Pancreas (tissue), 10 donors: ENCODE measurements at regions not wholly inside any gene's neighbourhood (a gene's known extent, or its start where the extent isn't known, plus 50 kb on each side); places are given as distances from the start of the nearest gene placed in this dataset.

Source experiments
- ATAC-seq, 4 donors: fragments of 200-7000 bp; cut with Tn5 transposase; one replicate each; pipeline versions ENCODE4 v1.8.0 to v1.9.1; 2020; ENCODE audit warnings: mild to moderate bottlenecking in 4 of 4, moderate library complexity in 4 of 4
- DNase-seq, 6 donors: peaks; one replicate each; pipeline ENCODE4 v3.0.0-alpha.2; 2020
- FAIRE-seq: peaks from 2 replicates; lab custom pipeline; 2012; peaks lifted over from hg19 to GRCh38; lab: Jason Lieb, UNC
- H3K27ac ChIP-seq, 4 donors: fragments of 200-600 bp; sonication (generic); 1 replicate in 3 of 4; 2 replicates in 1 of 4; pipeline versions ENCODE4 v1.5.0 to v1.8.0; 2020
- H3K27me3 ChIP-seq, 4 donors: fragments of 200-600 bp; one replicate each; pipeline ENCODE4 v1.8.0; 2021
- H3K36me3 ChIP-seq, 3 donors: fragments of 200-600 bp; sonication (generic) in 1 of 3; one replicate each; pipeline versions ENCODE4 v1.5.0 to v1.8.0; 2020 to 2021
- H3K4me1 ChIP-seq, 3 donors: fragments of 200-600 bp; one replicate each; pipeline ENCODE4 v1.8.0; 2021
- H3K4me3 ChIP-seq, 4 donors: fragments of 200-600 bp; sonication (generic) in 2 of 4; one replicate each; pipeline versions ENCODE4 v1.5.0 to v1.8.0; 2020 to 2021
- H3K9me3 ChIP-seq, 4 donors: fragments of 200-600 bp; one replicate each; pipeline ENCODE4 v1.8.0; 2021
- WGBS, 2 donors: extraction: QIAGEN DNeasy Blood & Tissue Kit; methylation state at CpG; one replicate each; pipeline ENCODE4 v1.1.7; 2013; 5-methylcytosine and 5-hydroxymethylcytosine counted together
- intact Hi-C, 3 donors: fragments of 100-400 bp; cut with DNase I; formaldehyde crosslinking; loops; one replicate each; pipeline versions ENCODE4 v1.11.1 to v1.14.2; 2022
- TF ChIP-seq, protein P1 (sequence below), 4 donors: fragments of 200-600 bp; sonication (generic) in 3 of 4; IDR thresholded peaks; one replicate each; pipeline versions ENCODE4 v1.5.0 to v1.8.0; 2021; ENCODE audit warnings: antibody characterized with exemption in 4 of 4
- donor health status: healthy with polysubstance abuse.
- donor health status: DM: no; HTN: no; CAD: no; lungs with moderate emphysema.
- donor health status: DM: no; HTN: no; CAD: no.
- donor health status: control.
- donor health status: control.
- donor health status: Bipolar disorder and iron deficiency.
- donor health status: DM: yes; HTN: yes; CAD: no.
- donor health status: DM: no; HTN: no; CAD: no.
- donor health status: DM: no; HTN: no; CAD: no.
- donor health status: DM: yes; HTN: yes; CAD: no.

DNA sequence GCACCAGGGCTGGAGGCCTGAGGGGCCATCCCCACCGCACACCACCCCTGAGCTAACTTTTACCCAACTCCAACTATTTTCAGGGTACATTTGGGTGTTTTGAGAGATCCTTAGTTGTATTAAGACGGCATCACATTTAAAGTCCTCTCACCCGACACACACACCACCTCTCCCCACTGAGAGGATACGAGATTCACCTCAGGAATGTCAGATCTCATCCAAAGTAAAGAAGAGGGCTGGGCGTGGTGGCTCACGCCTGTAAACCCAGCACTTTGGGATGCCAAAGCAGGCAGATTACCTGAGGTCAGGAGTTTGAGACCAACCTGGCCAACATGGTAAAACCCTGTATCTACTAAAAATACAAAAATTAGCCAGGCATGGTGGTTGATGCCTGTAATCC lies 88.4 kb downstream of the RBFOX3 start:
- no peak overlapping the region for H3K27ac ChIP-seq
- FAIRE-seq (no peak), ATAC-seq (no peak), DNase-seq (no peak)
- H3K27me3 ChIP-seq, result peaks cover 0 to 4% (median 0%) of the 10 kb centered on the region in 4 donors
- H3K4me3 ChIP-seq, result no peak overlapping the region
- no peaks in the 10 kb centered on the region for H3K36me3 ChIP-seq
- no peaks in the 10 kb centered on the region for H3K4me1 ChIP-seq
- intact Hi-C loops, result no loop called here
- TF ChIP-seq, protein P1, sequence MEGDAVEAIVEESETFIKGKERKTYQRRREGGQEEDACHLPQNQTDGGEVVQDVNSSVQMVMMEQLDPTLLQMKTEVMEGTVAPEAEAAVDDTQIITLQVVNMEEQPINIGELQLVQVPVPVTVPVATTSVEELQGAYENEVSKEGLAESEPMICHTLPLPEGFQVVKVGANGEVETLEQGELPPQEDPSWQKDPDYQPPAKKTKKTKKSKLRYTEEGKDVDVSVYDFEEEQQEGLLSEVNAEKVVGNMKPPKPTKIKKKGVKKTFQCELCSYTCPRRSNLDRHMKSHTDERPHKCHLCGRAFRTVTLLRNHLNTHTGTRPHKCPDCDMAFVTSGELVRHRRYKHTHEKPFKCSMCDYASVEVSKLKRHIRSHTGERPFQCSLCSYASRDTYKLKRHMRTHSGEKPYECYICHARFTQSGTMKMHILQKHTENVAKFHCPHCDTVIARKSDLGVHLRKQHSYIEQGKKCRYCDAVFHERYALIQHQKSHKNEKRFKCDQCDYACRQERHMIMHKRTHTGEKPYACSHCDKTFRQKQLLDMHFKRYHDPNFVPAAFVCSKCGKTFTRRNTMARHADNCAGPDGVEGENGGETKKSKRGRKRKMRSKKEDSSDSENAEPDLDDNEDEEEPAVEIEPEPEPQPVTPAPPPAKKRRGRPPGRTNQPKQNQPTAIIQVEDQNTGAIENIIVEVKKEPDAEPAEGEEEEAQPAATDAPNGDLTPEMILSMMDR (IDR thresholded peaks at IDR 0.05), result no peak
- no peaks in the 10 kb centered on the region for H3K9me3 ChIP-seq
- WGBS, 2 donors, result 43 to 65% methylated on average over 6 of the region's 6 CpGs

GRCh38 chr17:79521225-79521624 lies 89.6 kb downstream of the RBFOX3 start:
- no peak overlapping the region for H3K27ac ChIP-seq
- no peak overlapping the region for H3K4me3 ChIP-seq
- H3K9me3 ChIP-seq, result no peaks in the 10 kb centered on the region
- peaks cover 0 to 4% (median 0%) of the 10 kb centered on the region in 4 donors for H3K27me3 ChIP-seq
- DNase-seq (no peak), FAIRE-seq (no peak), ATAC-seq (no peak)
- H3K36me3 ChIP-seq, result no peaks in the 10 kb centered on the region
- TF ChIP-seq, protein P1 (IDR thresholded peaks at IDR 0.05), result no peak
- WGBS, 2 donors, result 58 to 66% methylated on average over 4 of the region's 4 CpGs
- no peaks in the 10 kb centered on the region for H3K4me1 ChIP-seq
- intact Hi-C loops, result no loop called here

DNA sequence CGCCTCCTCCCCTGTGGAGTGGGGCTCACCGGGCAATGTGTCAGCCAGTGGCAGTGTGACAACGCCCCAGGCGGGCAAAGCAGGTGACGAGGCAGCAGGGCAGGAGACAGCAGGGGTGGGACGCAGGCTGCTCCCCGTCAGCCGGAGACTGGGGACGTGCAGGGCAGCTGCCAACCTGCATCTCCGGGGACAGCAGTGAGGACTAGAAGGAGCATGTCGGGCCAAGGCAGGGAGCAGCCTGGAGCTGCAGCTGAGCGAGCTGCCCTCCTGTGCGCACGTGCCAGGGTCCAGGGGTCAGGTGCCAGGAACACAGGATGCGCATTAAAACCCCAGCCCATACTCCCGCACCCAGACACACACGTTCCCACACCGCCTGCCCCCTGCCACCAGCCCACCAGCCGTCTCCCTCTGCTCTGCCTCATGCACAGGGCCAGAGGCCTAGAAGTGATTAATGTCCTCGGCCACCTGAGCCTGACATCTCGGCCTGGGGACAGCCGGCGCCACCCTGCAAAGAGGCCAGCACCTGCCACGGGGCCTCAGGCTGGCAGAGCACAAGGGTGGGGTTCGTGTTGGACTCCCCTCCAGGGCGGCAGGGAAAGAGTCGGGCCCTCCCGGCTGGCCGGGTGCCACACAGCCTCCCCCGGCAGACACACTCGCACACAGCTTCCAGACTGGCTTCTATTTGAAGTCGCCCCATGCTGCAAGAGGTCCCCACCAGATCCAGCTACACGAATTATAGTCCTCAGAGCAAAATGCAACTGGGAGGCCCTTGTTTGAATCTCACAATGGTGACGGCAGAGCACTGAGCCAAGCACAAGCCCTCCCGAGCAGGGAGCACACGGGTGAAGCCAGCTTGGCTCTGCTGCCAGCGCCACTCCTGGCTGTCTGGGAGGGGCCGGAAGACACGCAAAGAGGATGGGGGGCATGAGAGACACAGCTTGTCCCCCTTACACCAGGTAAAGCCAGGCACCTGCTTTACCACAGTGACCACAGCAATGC lies 90.4 kb downstream of the RBFOX3 start:
- 36 to 38% methylated on average over 39 of the region's 39 CpGs for WGBS, 2 donors
- no peak for DNase-seq
- Histone ChIP-seq H3K27me3 (peaks cover 0 to 4% (median 0%) of the 10 kb centered on the region in 4 donors), H3K9me3 (no peaks in the 10 kb centered on the region), H3K4me3 (no peak overlapping the region), H3K27ac (no peak overlapping the region), H3K36me3 (no peaks in the 10 kb centered on the region), H3K4me1 (no peaks in the 10 kb centered on the region)
- TF ChIP-seq, protein P1 (IDR thresholded peaks at IDR 0.05), result no peak
- intact Hi-C loops, result no loop called here
- ATAC-seq, result no peak
- FAIRE-seq, result no peak

DNA sequence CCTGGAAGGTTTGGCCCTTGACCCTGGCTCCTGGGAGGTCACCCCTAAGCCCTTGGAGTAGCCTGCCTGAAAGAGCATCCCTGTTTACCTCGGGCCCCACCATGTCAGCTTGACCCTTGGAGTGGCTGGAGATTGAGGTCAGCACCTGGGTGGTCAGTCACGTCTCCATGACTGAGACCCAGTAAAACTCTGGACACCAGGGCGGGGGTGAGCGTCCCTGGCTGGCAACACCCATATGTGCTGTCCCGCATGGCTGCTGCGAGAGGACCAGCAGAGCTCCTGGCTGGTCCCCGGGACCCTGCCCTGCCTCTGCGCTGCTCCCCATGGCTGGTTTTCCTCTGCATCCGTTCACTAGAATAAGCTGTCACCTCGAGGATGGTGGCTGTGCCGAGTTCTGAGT lies 91.2 kb downstream of the RBFOX3 start:
- no peaks in the 10 kb centered on the region for H3K9me3 ChIP-seq
- TF ChIP-seq, protein P1 (IDR thresholded peaks at IDR 0.05), result no peak
- intact Hi-C loops, result no loop called here
- 49 to 54% methylated on average over 11 of the region's 11 CpGs for WGBS, 2 donors
- H3K27ac ChIP-seq, result no peak overlapping the region
- H3K27me3 ChIP-seq, result peaks cover 0 to 4% (median 0%) of the 10 kb centered on the region in 4 donors
- no peak for FAIRE-seq
- no peaks in the 10 kb centered on the region for H3K36me3 ChIP-seq
- H3K4me1 ChIP-seq, result no peaks in the 10 kb centered on the region
- no peak overlapping the region for H3K4me3 ChIP-seq
- no peak for DNase-seq
- ATAC-seq, result no peak
